Heart left ventricle (tissue), 13 donors: ENCODE measurements at regions not wholly inside any gene's neighbourhood (a gene's known extent, or its start where the extent isn't known, plus 50 kb on each side); places are given as distances from the start of the nearest gene placed in this dataset.

Experiments
- POLR2A ChIP-seq, 2 donors: fragments of 450-650 bp; IDR thresholded peaks; one replicate each; pipeline ENCODE4 v1.6.1; 2017; ENCODE audit warnings: antibody characterized with exemption in 2 of 2, mild to moderate bottlenecking in 2 of 2, moderate library complexity in 2 of 2
- TF ChIP-seq, protein P1 (sequence below), 12 donors: fragments of 200-600 bp; sonication (generic) in 4 of 12; IDR thresholded peaks; one replicate each; pipeline versions ENCODE4 v1.5.0 to v1.8.0; 2018 to 2022; ENCODE audit warnings: antibody characterized with exemption in 12 of 12, mild to moderate bottlenecking in 5 of 12
- donor health status: ischemic (EF 13 %, LVEDD 7.1; RV severe dilation, severe dysfunction).
- donor health status: DM: no; HTN: yes; CAD: no.
- donor health status: DM: no; HTN: no; CAD: no.
- donor health status: ischemic (EF 25% LVEDD 6.9; RV normal size, moderate dysfunction).
- donor health status: ischemic (EF 25% LVEDD 5.7; RV mildly dilated, moderate dysfunction).
- donor health status: ischemic (EF 35%, LVEDD 5.7; RV mildly dilated, moderate dysfunction).
- donor health status: nonischemic (EF 11% LVEDD 7.7; RV severe dilation, severe dysfunction).
- donor health status: DM: yes; HTN: yes; CAD: no.
- donor health status: PGD.
- donor health status: ischemic (EF 29% LVEDD 5.4; RV normal size, mild dysfunction).
- donor health status: nonischemic (EF 23%, LVEDD 6.1; RV moderate dilation, normal function).

DNA sequence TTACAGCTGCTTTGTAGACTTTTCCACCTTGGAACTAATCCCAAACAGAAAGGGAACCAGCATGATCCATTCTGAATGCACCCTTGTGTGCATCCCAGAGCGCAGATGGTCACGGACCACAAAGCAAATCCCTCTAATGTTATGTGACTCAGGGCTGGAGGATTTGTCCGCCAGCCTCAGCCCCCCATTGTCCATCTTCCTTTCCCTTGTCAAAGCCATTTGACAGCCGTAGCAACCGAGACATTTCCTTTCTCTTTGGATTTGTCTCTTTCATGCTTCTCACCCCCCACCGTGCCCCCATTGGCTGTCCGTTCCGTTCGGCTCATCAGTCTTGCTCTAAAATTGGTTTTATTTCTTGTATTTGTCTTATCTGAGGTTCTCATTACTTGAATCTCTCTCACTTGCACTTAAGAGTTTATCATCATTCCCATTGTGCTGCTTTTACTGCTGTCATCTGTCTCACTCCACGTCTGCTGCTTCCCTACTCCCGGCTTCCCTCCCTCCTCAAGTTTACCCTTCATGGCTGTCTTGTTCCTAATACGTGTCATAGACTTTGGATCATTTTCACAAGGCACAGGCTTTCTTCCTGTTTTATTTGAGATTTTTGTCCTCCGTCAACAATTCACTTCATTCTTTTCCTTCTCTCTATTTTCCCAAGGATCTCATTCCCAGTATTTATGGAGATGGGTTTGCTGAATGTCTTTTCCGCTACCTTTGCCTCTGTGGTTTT is 163.4 kb upstream of the ERCC4 start:
- TF ChIP-seq, protein P1, sequence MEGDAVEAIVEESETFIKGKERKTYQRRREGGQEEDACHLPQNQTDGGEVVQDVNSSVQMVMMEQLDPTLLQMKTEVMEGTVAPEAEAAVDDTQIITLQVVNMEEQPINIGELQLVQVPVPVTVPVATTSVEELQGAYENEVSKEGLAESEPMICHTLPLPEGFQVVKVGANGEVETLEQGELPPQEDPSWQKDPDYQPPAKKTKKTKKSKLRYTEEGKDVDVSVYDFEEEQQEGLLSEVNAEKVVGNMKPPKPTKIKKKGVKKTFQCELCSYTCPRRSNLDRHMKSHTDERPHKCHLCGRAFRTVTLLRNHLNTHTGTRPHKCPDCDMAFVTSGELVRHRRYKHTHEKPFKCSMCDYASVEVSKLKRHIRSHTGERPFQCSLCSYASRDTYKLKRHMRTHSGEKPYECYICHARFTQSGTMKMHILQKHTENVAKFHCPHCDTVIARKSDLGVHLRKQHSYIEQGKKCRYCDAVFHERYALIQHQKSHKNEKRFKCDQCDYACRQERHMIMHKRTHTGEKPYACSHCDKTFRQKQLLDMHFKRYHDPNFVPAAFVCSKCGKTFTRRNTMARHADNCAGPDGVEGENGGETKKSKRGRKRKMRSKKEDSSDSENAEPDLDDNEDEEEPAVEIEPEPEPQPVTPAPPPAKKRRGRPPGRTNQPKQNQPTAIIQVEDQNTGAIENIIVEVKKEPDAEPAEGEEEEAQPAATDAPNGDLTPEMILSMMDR (IDR thresholded peaks at IDR 0.05): no peak
- no peak for TF ChIP-seq POLR2A (IDR thresholded peaks at IDR 0.05)
